Fibroblast of lung (primary cell): ENCODE measurements at regions not wholly inside any gene's neighbourhood (a gene's known extent, or its start where the extent isn't known, plus 50 kb on each side); places are given as distances from the start of the nearest gene placed in this dataset.

Experiments used
- EZH2 ChIP-seq: IDR thresholded peaks from 2 replicates; pipeline ENCODE4 v1.5.1; 2012; ENCODE audit warnings: low read length, control low read depth, mild to moderate bottlenecking; ENCODE audit errors: missing control alignments
- TF ChIP-seq, protein P1 (sequence below), 2 donors: IDR thresholded peaks in 1 of 2; conservative IDR thresholded peaks in 1 of 2; 1 replicate in 1 of 2; 2 replicates in 1 of 2; pipeline ENCODE4 v1.5.1; 2011 to 2012; ENCODE audit warnings: low read length in 2 of 2, control low read depth in 1 of 2, inconsistent platforms in 1 of 2, low read depth in 1 of 2, mild to moderate bottlenecking in 1 of 2

DNA sequence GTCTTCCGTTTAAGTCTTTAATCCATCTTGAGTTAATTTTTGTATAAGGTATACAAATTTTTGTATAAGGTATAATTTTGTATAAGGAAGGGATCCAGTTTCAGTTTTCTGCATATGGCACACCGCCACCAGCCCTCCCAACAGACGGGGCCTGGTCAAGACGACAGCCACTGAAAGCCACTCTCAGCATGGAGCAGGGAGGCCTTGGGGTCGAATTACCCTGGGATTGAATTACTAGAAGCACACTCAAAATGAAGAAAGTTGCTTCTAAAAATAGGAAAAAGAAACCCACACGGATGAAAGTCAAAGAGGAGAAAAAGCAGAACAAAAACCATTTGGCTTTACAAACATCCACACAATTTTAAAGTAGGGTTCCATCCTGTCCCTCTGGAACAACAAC lies 586.2 kb upstream of the ADAMTS16 start:
- TF ChIP-seq, protein P1, sequence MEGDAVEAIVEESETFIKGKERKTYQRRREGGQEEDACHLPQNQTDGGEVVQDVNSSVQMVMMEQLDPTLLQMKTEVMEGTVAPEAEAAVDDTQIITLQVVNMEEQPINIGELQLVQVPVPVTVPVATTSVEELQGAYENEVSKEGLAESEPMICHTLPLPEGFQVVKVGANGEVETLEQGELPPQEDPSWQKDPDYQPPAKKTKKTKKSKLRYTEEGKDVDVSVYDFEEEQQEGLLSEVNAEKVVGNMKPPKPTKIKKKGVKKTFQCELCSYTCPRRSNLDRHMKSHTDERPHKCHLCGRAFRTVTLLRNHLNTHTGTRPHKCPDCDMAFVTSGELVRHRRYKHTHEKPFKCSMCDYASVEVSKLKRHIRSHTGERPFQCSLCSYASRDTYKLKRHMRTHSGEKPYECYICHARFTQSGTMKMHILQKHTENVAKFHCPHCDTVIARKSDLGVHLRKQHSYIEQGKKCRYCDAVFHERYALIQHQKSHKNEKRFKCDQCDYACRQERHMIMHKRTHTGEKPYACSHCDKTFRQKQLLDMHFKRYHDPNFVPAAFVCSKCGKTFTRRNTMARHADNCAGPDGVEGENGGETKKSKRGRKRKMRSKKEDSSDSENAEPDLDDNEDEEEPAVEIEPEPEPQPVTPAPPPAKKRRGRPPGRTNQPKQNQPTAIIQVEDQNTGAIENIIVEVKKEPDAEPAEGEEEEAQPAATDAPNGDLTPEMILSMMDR (conservative IDR thresholded peaks at IDR 0.05 in 1 of 2, IDR thresholded peaks at IDR 0.05 in 1 of 2; ENCODE audit: low read depth in 1 of 2, low read length in 2 of 2), result no peak
- TF ChIP-seq EZH2, result no peak
